Liver (tissue), 8 donors: ENCODE measurements at regions not wholly inside any gene's neighbourhood (a gene's known extent, or its start where the extent isn't known, plus 50 kb on each side); places are given as distances from the start of the nearest gene placed in this dataset.

Source experiments
- DNase-seq: peaks from one replicate; pipeline ENCODE4 v3.0.0-alpha.2; 2017; ENCODE audit warnings: low spot score
- H3K27ac ChIP-seq, 2 donors: one replicate each; pipeline ENCODE4 v1.7.0; 2013; ENCODE audit warnings: inconsistent platforms in 2 of 2, low read length in 2 of 2, control low read depth in 1 of 2, low read depth in 1 of 2, mild to moderate bottlenecking in 1 of 2
- H3K27me3 ChIP-seq, 4 donors: one replicate each; pipeline versions ENCODE4 v1.6.1 to v1.7.0; 2013; ENCODE audit warnings: low read length in 3 of 4, inconsistent platforms in 1 of 4, mild to moderate bottlenecking in 1 of 4, moderate library complexity in 1 of 4; ENCODE audit not compliant: control insufficient read depth in 4 of 4, insufficient read depth in 4 of 4
- H3K36me3 ChIP-seq, 4 donors: one replicate each; pipeline versions ENCODE4 v1.6.1 to v1.7.0; 2013; ENCODE audit warnings: low read length in 3 of 4, mild to moderate bottlenecking in 3 of 4, low read depth in 1 of 4, moderate library complexity in 1 of 4; ENCODE audit not compliant: control insufficient read depth in 4 of 4, insufficient read depth in 3 of 4
- H3K4me1 ChIP-seq, 4 donors: one replicate each; pipeline versions ENCODE4 v1.6.1 to v1.7.0; 2013; ENCODE audit warnings: low read length in 3 of 4, mild to moderate bottlenecking in 3 of 4, moderate library complexity in 1 of 4; ENCODE audit not compliant: control insufficient read depth in 4 of 4, insufficient read depth in 4 of 4
- H3K4me3 ChIP-seq, 3 donors: one replicate each; pipeline versions ENCODE4 v1.6.1 to v1.7.0; 2013; ENCODE audit warnings: low read length in 3 of 3, control low read depth in 1 of 3, low read depth in 1 of 3, mild to moderate bottlenecking in 1 of 3
- H3K9ac ChIP-seq, 2 donors: one replicate each; pipeline ENCODE4 v1.7.0; 2013; ENCODE audit warnings: low read length in 2 of 2, mild to moderate bottlenecking in 2 of 2, moderate library complexity in 2 of 2, control low read depth in 1 of 2, low read depth in 1 of 2
- H3K9me3 ChIP-seq, 4 donors: one replicate each; pipeline versions ENCODE4 v1.6.1 to v1.7.0; 2013; ENCODE audit warnings: low read length in 3 of 4; ENCODE audit not compliant: control insufficient read depth in 4 of 4
- CTCF ChIP-seq: fragments of 150-350 bp; IDR thresholded peaks from 2 replicates; pipeline ENCODE4 v1.5.1; 2017; ENCODE audit warnings: improper control_type of control experiment, low read depth, low read length; ENCODE audit not compliant: missing input control
- EGR1 ChIP-seq, 2 donors: IDR thresholded peaks; 2 replicates each; pipeline ENCODE4 v1.6.1; 2016 to 2018; ENCODE audit warnings: antibody characterized with exemption in 2 of 2, low read depth in 2 of 2
- FOXA1 ChIP-seq: IDR thresholded peaks from 2 replicates; pipeline ENCODE4 v1.6.1; 2016; ENCODE audit warnings: antibody characterized with exemption
- GABPA ChIP-seq, 2 donors: IDR thresholded peaks in 1 of 2; conservative IDR thresholded peaks in 1 of 2; 2 replicates each; pipeline ENCODE4 v1.6.1; 2016; ENCODE audit warnings: antibody characterized with exemption in 2 of 2, mild to moderate bottlenecking in 1 of 2, moderate library complexity in 1 of 2
- HNF4G ChIP-seq: IDR thresholded peaks from 2 replicates; pipeline ENCODE4 v1.6.1; 2016; ENCODE audit warnings: antibody characterized with exemption
- JUND ChIP-seq, 2 donors: IDR thresholded peaks; 2 replicates each; pipeline ENCODE4 v1.6.1; 2016; ENCODE audit warnings: antibody characterized with exemption in 2 of 2
- NR2F2 ChIP-seq: IDR thresholded peaks from 2 replicates; pipeline ENCODE4 v1.6.1; 2016; ENCODE audit warnings: antibody characterized with exemption
- RAD21 ChIP-seq, 2 donors: IDR thresholded peaks; 2 replicates each; pipeline ENCODE4 v1.6.1; 2016; ENCODE audit warnings: antibody characterized with exemption in 2 of 2, mild to moderate bottlenecking in 2 of 2
- RXRA ChIP-seq, 2 donors: IDR thresholded peaks; 2 replicates each; pipeline ENCODE4 v1.6.1; 2017 to 2018; ENCODE audit warnings: antibody characterized with exemption in 2 of 2, mild to moderate bottlenecking in 1 of 2
- SP1 ChIP-seq: IDR thresholded peaks from 2 replicates; pipeline ENCODE4 v1.6.1; 2018; ENCODE audit warnings: antibody characterized with exemption, mild to moderate bottlenecking
- TAF1 ChIP-seq: conservative IDR thresholded peaks from 2 replicates; pipeline ENCODE4 v1.6.1; 2016; ENCODE audit warnings: antibody characterized with exemption, mild to moderate bottlenecking
- YY1 ChIP-seq: IDR thresholded peaks from 2 replicates; pipeline ENCODE4 v1.6.1; 2016; ENCODE audit warnings: antibody characterized with exemption, mild to moderate bottlenecking
- ZBTB33 ChIP-seq: IDR thresholded peaks from 2 replicates; pipeline ENCODE4 v1.6.1; 2016; ENCODE audit warnings: antibody characterized with exemption
- WGBS: extraction: QIAGEN DNeasy Blood & Tissue Kit; methylation state at CpG from one replicate; pipeline ENCODE4 v1.1.7; 2013; 5-methylcytosine and 5-hydroxymethylcytosine counted together
- TF ChIP-seq, protein P1 (sequence below): IDR thresholded peaks from 2 replicates; pipeline ENCODE4 v1.6.1; 2016; ENCODE audit warnings: antibody characterized with exemption
- TF ChIP-seq, protein P2 (sequence below): IDR thresholded peaks from 2 replicates; pipeline ENCODE4 v1.6.1; 2016; ENCODE audit warnings: antibody characterized with exemption, mild to moderate bottlenecking
- donor health status: healthy.
- donor health status: healthy.
- donor health status: healthy.
- donor health status: healthy.
- donor health status: healthy.

DNA sequence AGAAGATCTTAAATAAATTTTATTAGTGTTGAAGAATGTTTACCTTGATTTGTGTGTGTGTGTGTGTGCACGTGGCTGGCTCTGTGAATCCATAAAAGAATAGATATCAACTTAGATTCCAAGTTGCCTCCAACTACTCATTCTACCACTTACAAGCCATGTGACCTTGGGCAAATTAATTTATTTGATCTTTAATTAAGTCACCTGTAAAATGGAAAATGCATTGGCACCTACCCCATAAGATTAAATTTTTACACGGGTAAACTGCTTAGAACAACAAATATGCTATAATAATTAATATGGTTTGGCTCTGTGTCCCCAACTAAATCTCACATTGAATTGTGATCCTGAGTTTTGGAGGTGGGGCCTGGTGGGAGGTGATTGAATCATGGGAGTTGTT, 604.9 kb upstream of the NRG3 start:
- no peaks in the 10 kb centered on the region for H3K4me1 ChIP-seq
- H3K4me3 ChIP-seq, result no peak overlapping the region
- no peaks in the 10 kb centered on the region for H3K9me3 ChIP-seq
- H3K36me3 ChIP-seq, result no peaks in the 10 kb centered on the region
- no peak for DNase-seq
- no peaks in the 10 kb centered on the region for H3K27me3 ChIP-seq
- H3K27ac ChIP-seq, result no peak overlapping the region
- 83% methylated on average over 2 of the region's 2 CpGs for WGBS
- TF ChIP-seq JUND (IDR thresholded peaks at IDR 0.05) (no peak), RAD21 (IDR thresholded peaks at IDR 0.05) (no peak), TAF1 (no peak), ZBTB33 (no peak), CTCF (no peak), SP1 (no peak), FOXA1 (no peak), RXRA (IDR thresholded peaks at IDR 0.05) (no peak), GABPA (IDR thresholded peaks at IDR 0.05 in 1 of 2, conservative IDR thresholded peaks at IDR 0.05 in 1 of 2) (no peak), NR2F2 (no peak), YY1 (no peak), EGR1 (IDR thresholded peaks at IDR 0.05; ENCODE audit: low read depth in 2 of 2) (no peak), HNF4G (no peak)
- TF ChIP-seq, protein P1, sequence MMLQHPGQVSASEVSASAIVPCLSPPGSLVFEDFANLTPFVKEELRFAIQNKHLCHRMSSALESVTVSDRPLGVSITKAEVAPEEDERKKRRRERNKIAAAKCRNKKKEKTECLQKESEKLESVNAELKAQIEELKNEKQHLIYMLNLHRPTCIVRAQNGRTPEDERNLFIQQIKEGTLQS, result no peak
- no peak overlapping the region for H3K9ac ChIP-seq

- TF ChIP-seq CTCF (no peak), RAD21 (IDR thresholded peaks at IDR 0.05) (no peak), JUND (IDR thresholded peaks at IDR 0.05) (no peak), HNF4G (no peak), NR2F2 (no peak), GABPA (IDR thresholded peaks at IDR 0.05 in 1 of 2, conservative IDR thresholded peaks at IDR 0.05 in 1 of 2) (no peak)
- TF ChIP-seq, protein P2, sequence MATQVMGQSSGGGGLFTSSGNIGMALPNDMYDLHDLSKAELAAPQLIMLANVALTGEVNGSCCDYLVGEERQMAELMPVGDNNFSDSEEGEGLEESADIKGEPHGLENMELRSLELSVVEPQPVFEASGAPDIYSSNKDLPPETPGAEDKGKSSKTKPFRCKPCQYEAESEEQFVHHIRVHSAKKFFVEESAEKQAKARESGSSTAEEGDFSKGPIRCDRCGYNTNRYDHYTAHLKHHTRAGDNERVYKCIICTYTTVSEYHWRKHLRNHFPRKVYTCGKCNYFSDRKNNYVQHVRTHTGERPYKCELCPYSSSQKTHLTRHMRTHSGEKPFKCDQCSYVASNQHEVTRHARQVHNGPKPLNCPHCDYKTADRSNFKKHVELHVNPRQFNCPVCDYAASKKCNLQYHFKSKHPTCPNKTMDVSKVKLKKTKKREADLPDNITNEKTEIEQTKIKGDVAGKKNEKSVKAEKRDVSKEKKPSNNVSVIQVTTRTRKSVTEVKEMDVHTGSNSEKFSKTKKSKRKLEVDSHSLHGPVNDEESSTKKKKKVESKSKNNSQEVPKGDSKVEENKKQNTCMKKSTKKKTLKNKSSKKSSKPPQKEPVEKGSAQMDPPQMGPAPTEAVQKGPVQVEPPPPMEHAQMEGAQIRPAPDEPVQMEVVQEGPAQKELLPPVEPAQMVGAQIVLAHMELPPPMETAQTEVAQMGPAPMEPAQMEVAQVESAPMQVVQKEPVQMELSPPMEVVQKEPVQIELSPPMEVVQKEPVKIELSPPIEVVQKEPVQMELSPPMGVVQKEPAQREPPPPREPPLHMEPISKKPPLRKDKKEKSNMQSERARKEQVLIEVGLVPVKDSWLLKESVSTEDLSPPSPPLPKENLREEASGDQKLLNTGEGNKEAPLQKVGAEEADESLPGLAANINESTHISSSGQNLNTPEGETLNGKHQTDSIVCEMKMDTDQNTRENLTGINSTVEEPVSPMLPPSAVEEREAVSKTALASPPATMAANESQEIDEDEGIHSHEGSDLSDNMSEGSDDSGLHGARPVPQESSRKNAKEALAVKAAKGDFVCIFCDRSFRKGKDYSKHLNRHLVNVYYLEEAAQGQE, result no peak
- TF ChIP-seq, protein P1, result no peak
- H3K9ac ChIP-seq, result no peak overlapping the region
Measured at GRCh38 chr10:81280497-81281479, 594.2 kb upstream of the NRG3 start.

More at GRCh38 chr10:81280497-81281479, 594.2 kb upstream of the NRG3 start:
- Histone ChIP-seq H3K36me3 (no peaks in the 10 kb centered on the region), H3K27ac (no peak overlapping the region), H3K27me3 (peaks cover 0 to 3% (median 0%) of the 10 kb centered on the region in 4 donors), H3K4me3 (no peak overlapping the region), H3K4me1 (no peaks in the 10 kb centered on the region), H3K9me3 (no peaks in the 10 kb centered on the region)
- WGBS, result 69% methylated on average over 6 of the region's 6 CpGs
- no peak for DNase-seq
